ENCODE measurements at regions not wholly inside any gene's neighbourhood (a gene's known extent, or its start where the extent isn't known, plus 50 kb on each side); places are given as distances from the start of the nearest gene placed in this dataset.

- no peak for TF ChIP-seq POLR2AphosphoS5 (IDR thresholded peaks at IDR 0.05; ENCODE audit: low read depth)
- TF ChIP-seq CTCF (conservative IDR thresholded peaks at IDR 0.05; ENCODE audit: low read depth in 2 of 2): no peak
- no peak for TF ChIP-seq EZH2 (IDR thresholded peaks at IDR 0.05; ENCODE audit: low read depth, unreplicated experiment)
- no peak for TF ChIP-seq NANOG (IDR thresholded peaks at IDR 0.05; ENCODE audit: borderline replicate concordance)
- no peak for TF ChIP-seq ZNF114 (CRISPR knock-in tag; IDR thresholded peaks at IDR 0.05)
- no peak for TF ChIP-seq REST (IDR thresholded peaks at IDR 0.05; ENCODE audit: unreplicated experiment)
- TF ChIP-seq STAT1 (IDR thresholded peaks at IDR 0.05; ENCODE audit: unreplicated experiment): no peak
Observed at GRCh38 chr4:110343534-110343933, 132.4 kb upstream of the ENPEP start.
